ENCODE measurements at regions not wholly inside any gene's neighbourhood (a gene's known extent, or its start where the extent isn't known, plus 50 kb on each side); places are given as distances from the start of the nearest gene placed in this dataset.

GRCh38 chr5:167271511-167271910 lies 1019.9 kb upstream of the WWC1 start:
- TF ChIP-seq ZNF121 (CRISPR knock-in tag; IDR thresholded peaks at IDR 0.05) (no peak), PRDM15 (CRISPR knock-in tag; IDR thresholded peaks at IDR 0.05) (no peak), MXD4 (CRISPR knock-in tag; IDR thresholded peaks at IDR 0.05; ENCODE audit: borderline replicate concordance) (no peak), USF2 (CRISPR knock-in tag; IDR thresholded peaks at IDR 0.05) (no peak), ATF6 (CRISPR knock-in tag; IDR thresholded peaks at IDR 0.05) (no peak), OVOL2 (CRISPR knock-in tag; IDR thresholded peaks at IDR 0.05; ENCODE audit: borderline replicate concordance) (no peak), ZNF396 (CRISPR knock-in tag; IDR thresholded peaks at IDR 0.05; ENCODE audit: borderline replicate concordance) (no peak), KAT7 (CRISPR knock-in tag; IDR thresholded peaks at IDR 0.05; ENCODE audit: borderline replicate concordance) (no peak), CTCF (IDR thresholded peaks at IDR 0.05) (no peak), IRF2 (CRISPR knock-in tag; IDR thresholded peaks at IDR 0.05; ENCODE audit: borderline replicate concordance, low read depth) (no peak), CBFB (CRISPR knock-in tag; IDR thresholded peaks at IDR 0.05; ENCODE audit: low read depth) (no peak), HMGA2 (CRISPR knock-in tag; IDR thresholded peaks at IDR 0.05) (no peak), SP1 (CRISPR knock-in tag; conservative IDR thresholded peaks at IDR 0.05) (no peak), TEAD1 (CRISPR knock-in tag; IDR thresholded peaks at IDR 0.05) (no peak), MAX (CRISPR knock-in tag; IDR thresholded peaks at IDR 0.05) (no peak), E2F5 (CRISPR knock-in tag; IDR thresholded peaks at IDR 0.05) (no peak), ATF3 (CRISPR knock-in tag; conservative IDR thresholded peaks at IDR 0.05) (no peak), MYBL2 (CRISPR knock-in tag; IDR thresholded peaks at IDR 0.05) (no peak), NFE2L1 (CRISPR knock-in tag; IDR thresholded peaks at IDR 0.05) (no peak)
- no peak for ATAC-seq
- CTCF ChIA-PET: interaction anchor here (1.3 kb wide), 1 partner anchor 10 kb away, joined by 3 read pairs; no protein-coding TSS in a partner anchor

More at GRCh38 chr5:167271511-167271910, 1019.9 kb upstream of the WWC1 start:
- H3K27ac Mint-ChIP-seq: no peak overlapping the region
- H3K36me3 Mint-ChIP-seq: no peaks in the 10 kb centered on the region
- POLR2A ChIA-PET: no interaction called here
- no peak overlapping the region for H3K4me3 Mint-ChIP-seq
- no peak for DNase-seq (ENCODE audit: low spot score)
- H3K9me3 Mint-ChIP-seq: 0 out of 2 replicates have a peak, but pooled peaks cover 3% of the 10 kb centered on the region
- H3K4me1 Mint-ChIP-seq: peaks cover 22% of the 10 kb centered on the region
- H3K27me3 Mint-ChIP-seq (ENCODE audit: low read depth): no peaks in the 10 kb centered on the region
